GM19452 (cell line): ENCODE measurements at regions not wholly inside any gene's neighbourhood (a gene's known extent, or its start where the extent isn't known, plus 50 kb on each side); places are given as distances from the start of the nearest gene placed in this dataset.
"Not testable (repeated sequence)": the region's sequence is repeated elsewhere in the genome, so short reads cannot be mapped to it uniquely, and the experiment has no call there.

ENCODE experiments used
- ATAC-seq: cut with Tn5 transposase; IDR thresholded peaks from one replicate; pipeline ENCODE4 v1.9.1; 2021; ENCODE audit not compliant: unreplicated experiment

DNA sequence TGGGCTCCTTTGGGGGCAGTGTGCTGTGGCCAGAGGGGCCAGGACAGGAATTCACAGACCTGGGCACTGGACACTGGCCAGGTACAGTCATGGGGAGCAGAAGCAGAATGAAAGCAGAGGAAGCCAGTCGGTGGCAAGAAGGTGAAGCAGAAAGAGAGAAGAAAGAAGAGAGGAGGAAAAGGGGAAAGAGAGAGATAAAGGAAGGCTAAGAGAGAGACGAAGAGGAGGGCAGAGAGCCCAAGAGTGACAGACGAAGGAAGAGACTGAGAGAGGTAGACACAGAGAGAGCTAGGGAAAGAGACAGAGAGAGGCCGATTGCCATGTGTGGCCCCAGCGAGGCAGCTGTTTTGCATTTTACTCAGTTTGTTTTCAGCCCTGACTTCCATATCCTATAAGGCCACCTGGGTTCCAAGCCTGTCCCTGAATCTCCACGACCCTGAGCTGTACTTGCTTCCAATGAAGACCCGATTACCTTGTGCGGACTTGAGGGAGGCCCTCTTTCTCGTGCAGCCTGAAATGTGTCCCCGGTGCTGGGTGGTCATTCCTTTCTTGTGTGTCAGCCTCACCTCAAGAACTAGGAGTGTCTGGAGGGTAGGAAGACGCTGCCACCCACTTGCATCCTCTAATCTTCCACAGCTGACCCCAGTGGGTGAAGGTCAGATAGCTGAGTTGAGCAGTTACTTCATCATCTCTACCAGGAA lies 73.9 kb downstream of the LSM3 start:
- ATAC-seq, result no peak

DNA sequence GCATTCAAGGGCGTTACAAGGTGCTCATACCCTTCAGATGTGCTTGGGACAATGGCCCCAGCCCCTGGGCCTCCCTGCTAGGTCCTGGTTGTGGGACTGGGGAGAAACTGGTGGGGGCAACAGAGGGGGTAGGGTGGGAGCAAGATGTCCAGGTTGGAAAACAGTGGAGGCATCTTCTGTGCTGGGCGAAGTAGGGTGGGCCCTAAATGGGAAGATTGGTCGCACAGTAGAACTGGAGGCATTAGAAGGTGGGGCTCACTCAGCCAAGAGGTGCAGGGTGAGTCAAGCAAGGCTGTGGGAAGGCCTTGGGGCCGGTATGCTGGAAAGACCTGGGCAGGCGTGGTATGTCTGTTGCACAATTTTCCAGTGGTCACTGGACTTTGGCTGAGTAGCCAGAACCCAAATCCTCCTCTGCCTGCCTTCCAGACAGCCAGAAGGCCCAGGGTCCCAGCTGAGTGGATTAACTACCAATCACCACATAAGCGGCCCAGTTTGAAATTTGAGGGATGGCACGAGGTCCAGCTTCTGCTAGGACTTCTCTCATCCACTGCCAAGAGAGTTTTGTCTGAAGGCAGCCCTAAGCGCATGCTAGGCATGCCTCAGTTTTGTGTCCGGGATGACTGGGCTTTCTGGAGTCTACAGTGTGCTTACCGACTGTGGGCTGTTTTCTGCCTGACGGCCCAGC lies 74.5 kb downstream of the LSM3 start:
- ATAC-seq, result no peak

GRCh38 chr3:14253707-14254382 lies 75.2 kb downstream of the LSM3 start:
- ATAC-seq, result no peak

DNA sequence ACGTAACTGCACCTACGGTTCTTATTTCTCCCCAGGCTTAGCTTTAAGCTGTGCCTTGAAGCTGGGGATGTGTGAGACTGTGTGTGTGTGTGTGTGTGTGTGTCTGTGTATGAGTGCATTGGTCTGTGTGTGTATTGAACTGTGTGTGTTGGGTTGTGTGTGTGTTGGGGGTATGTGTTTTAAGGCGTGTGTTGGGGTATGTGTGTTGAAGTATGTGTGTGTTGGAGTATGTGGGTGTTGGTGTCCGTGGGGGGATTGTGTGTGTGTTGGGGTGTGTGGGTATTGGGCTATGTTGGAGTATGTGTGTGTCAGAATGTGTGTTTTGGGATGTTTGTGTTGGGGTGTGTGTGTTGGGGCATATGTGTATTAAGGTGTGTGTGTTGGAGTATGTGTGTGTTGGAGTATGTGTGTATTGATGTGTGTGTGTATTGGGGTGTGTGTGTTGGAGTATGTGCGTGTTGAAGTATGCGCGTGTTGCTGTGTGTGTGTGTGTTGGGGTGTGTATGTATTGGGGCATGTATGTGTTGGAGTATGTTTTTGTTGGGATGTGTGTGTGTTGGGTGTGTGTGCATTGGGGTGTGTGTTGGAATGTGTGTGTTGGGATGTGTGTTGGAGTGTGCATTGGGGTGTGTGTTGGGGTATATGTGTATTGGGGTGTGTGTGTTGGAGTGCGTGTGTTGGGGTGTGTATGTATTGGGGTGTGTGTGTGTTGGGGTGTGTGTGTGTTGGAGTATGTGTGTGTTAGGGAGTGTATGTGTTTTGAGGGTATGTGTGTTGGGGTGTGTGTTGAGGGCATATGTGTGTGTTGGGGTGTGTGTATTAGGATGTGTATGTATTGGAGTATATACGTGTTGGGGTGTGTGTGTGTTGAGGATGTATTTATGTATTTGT lies 76.4 kb downstream of the LSM3 start:
- ATAC-seq, result no peak

- ATAC-seq, result no peak
These were observed 77.4 kb downstream of the LSM3 start for GRCh38 chr3:14256046-14256445.

GRCh38 chr3:14256561-14257342 lies 78.1 kb downstream of the LSM3 start:
- no peak for ATAC-seq

DNA sequence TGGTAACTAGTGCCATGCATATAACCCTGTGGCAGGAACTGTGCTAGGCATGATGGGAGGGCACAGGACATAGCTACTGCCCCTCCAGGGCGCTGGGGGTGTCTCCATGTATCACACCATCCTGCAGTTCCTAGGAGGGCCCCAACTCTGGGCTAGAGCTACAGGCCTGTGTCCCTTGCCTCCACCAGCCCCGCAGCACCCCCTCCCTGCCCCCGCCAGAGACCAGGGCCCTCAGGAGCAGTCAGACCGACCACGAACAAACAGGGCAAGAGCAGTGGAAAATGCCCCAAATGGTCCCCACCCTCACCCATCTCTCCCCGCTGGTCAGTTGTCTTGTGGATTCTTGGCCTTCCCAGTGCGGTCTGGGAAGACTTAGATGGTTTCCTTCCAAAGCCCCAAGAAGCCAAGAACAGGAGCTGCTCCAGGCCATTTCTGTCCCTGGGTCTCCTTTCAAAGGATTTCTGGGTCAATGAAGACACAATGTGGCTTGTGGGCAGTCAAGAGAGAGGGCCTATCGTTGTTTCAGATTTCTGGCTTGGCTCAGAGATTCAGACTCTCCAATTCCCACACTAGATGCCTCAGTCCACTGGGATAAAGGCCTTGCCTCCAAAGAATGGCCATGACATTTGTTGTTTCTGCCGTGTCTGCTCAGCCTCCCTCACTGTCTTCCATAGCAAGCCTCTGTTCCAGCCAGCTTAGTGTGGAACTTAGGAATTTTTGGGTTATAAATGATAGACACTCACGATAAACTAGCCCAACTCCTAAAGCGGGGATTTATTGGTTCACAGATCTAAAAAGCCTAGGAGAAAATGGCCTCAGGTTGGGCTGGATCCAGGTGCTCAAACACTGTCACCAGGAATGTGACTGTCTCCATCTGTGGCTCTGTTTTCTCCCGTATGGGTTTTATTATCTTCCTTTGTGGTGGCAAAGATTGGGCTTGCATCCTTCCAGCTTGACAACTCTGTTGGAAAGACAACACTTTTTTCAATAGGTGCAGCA lies 80.6 kb downstream of the LSM3 start:
- ATAC-seq, result no peak

GRCh38 chr3:14260463-14260862 lies 81.8 kb downstream of the LSM3 start:
- ATAC-seq, result no peak

DNA sequence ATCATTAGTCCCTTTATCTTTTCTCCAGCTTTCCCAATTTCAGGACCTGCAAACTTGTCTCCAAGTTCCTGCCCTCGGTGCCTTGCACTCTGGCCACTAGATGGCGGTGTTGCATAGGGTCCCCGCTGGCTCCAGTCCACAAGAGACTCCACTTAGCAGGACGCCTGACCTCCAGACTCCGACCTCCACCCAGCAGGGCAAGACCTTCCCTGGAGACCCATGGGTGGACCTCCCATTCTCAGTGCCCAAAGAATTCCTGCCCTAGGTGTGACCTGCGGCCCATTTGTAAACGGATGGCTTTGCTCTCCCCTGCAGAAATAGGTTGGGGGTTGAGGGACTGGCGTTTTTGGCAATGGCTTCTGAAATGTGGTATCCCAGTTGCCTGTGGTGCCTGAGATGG lies 82.6 kb downstream of the LSM3 start:
- no peak for ATAC-seq

GRCh38 chr3:14262212-14262611 lies 83.6 kb downstream of the LSM3 start:
- no peak for ATAC-seq

- no peak for ATAC-seq
These were observed 84.2 kb downstream of the LSM3 start for GRCh38 chr3:14262867-14263266.

GRCh38 chr3:14263317-14264005 lies 84.8 kb downstream of the LSM3 start:
- no peak for ATAC-seq

DNA sequence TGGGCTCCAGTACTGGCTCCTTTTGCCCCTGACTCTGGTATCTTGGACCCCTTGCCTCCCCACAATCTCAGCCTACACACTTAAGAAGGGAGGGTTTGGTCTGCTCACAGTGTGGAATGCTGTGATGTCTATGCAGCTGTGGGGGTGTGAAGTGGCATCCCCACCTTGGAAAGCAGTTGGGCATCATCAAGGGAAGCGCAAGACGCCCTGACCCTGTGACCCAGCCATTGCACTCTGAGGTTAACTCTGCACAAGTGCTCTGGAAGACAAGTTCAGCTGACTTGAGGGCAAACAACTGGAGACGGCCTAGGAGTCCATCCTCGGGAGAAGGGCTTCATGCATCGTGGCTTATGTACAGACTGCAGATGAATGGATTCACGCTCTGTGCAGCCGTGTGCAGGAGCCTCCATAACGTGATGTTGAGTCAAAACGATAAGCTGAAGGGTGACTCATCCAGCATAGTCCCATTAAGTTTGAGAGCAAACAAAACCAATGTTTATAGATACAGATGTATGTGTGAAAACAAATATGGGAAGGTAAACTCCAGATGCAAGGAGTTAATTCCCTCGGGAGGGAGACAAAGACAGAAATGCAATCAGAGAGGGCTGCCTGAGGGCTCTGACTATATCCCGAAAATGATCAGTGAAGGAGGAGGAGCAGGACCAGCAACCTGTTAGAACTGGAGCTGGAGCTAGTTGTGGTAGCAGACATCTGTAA lies 86.8 kb downstream of the LSM3 start:
- ATAC-seq, result no peak

DNA sequence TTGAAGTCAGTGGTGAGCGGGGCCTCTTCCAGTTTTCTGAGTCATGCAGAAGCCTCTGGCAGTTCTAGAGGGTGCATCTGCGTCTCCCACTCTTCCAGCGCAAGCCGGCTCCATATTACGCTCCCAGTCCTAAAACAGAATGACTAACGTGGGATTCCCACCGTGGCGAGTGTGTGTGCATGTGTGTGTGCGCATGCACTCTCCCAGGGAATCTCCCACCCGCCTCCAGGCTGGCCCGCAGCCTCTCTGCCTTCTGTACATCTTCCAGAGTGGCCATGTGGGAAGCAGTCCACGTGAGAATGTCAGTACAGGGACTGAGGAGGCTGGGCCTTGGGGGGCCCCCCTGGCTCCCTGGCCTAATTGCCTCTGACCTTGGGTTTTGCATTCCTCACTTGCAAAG lies 87.7 kb downstream of the LSM3 start:
- no peak for ATAC-seq

DNA sequence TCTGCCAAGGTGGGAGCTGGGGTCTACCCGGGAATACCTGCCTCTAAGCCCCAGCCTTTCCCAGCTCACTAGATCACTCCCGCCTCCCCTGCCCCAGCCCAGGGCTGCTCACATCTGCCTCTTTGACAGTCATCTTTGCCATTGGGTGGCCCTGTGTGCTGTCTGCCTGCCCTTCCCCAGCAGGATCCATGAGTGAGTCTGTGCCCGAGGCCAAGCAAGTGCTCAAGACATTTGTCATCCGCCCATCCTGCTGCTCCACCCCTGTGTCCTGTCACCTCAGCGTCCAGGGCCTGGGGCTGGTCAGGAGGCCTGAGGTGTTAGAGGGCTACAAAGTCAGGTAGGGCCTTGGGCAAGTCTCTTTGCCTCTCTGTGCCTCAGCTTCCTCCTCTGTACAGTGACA lies 89.4 kb downstream of the LSM3 start:
- no peak for ATAC-seq

DNA sequence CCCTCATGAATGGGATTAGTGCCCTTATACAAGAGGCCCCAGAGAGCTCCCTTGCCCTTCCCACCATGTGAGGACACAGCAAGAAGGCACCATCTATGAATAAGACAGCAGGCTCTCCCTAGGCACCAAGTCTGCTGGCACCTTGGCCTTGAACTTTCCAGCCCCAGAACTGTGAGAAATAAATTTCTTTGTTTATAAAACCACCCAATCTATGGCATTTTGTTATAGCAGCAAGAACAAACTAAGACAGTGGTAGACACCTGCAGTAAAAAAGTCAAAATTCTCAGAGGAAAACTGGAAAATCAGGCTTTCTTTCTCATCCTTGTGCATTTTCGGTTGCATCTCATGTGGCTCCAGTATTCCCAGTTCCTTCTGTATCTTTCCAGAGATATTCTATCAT lies 90.3 kb downstream of the LSM3 start:
- no peak for ATAC-seq

DNA sequence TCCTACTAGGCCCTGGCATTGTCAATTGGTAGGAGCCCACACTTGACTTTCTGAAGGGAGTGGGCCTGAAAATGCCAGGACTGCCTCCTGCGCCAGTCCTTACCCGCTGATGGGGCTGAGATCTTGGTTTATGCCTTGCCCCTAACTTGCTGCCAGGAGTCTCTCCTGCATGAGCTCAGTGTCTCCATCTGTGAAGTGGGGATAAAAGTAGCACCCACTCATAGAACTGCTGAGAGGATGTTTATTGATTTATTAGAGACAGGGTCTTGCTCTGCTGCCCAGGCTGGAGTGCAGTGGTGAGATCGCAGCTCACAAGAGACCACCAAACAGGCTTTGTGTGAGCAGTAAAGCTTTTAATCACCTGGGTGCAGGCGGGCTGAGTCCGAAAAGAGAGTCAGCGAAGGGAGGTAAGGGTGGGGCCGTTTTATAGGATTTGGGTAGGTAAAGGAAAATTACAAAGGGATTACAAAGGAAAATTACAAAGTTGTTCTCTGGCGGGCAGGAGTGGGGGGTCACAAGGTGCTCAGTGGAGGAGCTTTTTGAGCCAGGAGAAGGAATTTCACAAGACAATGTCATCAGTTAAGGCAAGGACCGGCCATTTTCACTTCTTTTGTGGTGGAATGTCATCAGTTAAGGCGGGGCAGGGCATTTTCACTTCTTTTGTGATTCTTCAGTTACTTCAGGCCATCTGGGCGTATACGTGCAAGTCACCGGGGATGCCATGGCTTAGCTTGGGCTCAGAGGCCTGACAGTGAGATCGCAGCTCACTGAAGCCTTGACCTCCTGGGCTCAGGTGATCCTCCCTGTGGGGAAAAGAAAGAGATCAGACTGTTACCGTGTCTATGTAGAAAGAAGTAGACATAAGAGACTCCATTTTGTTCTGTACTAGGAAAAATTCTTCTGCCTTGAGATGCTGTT lies 93.7 kb downstream of the LSM3 start:
- ATAC-seq, result not testable (repeated sequence)
